ENCODE measurements at regions not wholly inside any gene's neighbourhood (a gene's known extent, or its start where the extent isn't known, plus 50 kb on each side); places are given as distances from the start of the nearest gene placed in this dataset.

DNA sequence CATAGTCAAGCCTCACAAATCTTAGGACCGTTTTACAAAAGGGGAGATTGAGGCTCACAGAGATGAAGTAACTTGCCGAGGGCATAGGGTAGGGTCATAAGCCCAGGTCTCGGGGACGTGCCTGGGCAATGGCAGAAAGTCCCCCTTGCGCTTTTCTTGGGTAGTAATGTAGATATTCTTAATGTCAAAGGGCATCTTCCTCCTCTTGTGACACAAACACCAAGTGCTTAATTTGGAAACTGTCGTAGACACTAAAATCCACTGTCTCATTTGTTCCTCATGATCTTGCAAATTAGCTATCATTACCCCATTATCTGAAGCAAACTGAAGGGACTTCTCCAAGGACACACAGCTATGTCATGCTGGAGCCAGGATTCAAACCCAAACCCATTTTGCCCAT, 180.8 kb downstream of the GAS1 start:
- Histone ChIP-seq H3K9ac (ENCODE audit: insufficient read depth, low read length) (no peak overlapping the region), H4K20me1 (ENCODE audit: control insufficient read depth, extremely low read depth, insufficient read depth, low read length) (no peaks in the 10 kb centered on the region), H3K9me3 (ENCODE audit: control insufficient read depth, insufficient read depth, low read depth, low read length) (no peaks in the 10 kb centered on the region), H3K4me3 (replicated peaks in 1 of 4; ENCODE audit: control extremely low read depth in 1 of 4, insufficient read depth in 1 of 4, low read depth in 3 of 4, low read length in 4 of 4) (no peak overlapping the region), H3K27me3 (ENCODE audit: control insufficient read depth, insufficient read depth, low read length) (peaks cover 2% of the 10 kb centered on the region), H3K27ac (ENCODE audit: insufficient read depth, low read length) (no peak overlapping the region), H3K4me2 (ENCODE audit: extremely low read depth, insufficient read depth, low read length) (no peak overlapping the region), H3K79me2 (ENCODE audit: control insufficient read depth, insufficient read depth, low read length) (no peaks in the 10 kb centered on the region), H3K4me1 (ENCODE audit: control insufficient read depth, extremely low read depth, insufficient read depth, low read length) (no peaks in the 10 kb centered on the region), H3K36me3 (ENCODE audit: control insufficient read depth, insufficient read depth, low read length) (no peaks in the 10 kb centered on the region), H2AFZ (ENCODE audit: low read length) (no peak overlapping the region)
- no peak for DNase-seq (ENCODE audit: low read depth in 2 of 2)
- no peak for TF ChIP-seq EZH2 (IDR thresholded peaks at IDR 0.05; ENCODE audit: low read length, missing control alignments)
- TF ChIP-seq, protein P1, sequence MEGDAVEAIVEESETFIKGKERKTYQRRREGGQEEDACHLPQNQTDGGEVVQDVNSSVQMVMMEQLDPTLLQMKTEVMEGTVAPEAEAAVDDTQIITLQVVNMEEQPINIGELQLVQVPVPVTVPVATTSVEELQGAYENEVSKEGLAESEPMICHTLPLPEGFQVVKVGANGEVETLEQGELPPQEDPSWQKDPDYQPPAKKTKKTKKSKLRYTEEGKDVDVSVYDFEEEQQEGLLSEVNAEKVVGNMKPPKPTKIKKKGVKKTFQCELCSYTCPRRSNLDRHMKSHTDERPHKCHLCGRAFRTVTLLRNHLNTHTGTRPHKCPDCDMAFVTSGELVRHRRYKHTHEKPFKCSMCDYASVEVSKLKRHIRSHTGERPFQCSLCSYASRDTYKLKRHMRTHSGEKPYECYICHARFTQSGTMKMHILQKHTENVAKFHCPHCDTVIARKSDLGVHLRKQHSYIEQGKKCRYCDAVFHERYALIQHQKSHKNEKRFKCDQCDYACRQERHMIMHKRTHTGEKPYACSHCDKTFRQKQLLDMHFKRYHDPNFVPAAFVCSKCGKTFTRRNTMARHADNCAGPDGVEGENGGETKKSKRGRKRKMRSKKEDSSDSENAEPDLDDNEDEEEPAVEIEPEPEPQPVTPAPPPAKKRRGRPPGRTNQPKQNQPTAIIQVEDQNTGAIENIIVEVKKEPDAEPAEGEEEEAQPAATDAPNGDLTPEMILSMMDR (conservative IDR thresholded peaks at IDR 0.05 in 1 of 2, IDR thresholded peaks at IDR 0.05 in 1 of 2; ENCODE audit: low read depth in 1 of 2, low read length in 2 of 2) = no peak

DNA sequence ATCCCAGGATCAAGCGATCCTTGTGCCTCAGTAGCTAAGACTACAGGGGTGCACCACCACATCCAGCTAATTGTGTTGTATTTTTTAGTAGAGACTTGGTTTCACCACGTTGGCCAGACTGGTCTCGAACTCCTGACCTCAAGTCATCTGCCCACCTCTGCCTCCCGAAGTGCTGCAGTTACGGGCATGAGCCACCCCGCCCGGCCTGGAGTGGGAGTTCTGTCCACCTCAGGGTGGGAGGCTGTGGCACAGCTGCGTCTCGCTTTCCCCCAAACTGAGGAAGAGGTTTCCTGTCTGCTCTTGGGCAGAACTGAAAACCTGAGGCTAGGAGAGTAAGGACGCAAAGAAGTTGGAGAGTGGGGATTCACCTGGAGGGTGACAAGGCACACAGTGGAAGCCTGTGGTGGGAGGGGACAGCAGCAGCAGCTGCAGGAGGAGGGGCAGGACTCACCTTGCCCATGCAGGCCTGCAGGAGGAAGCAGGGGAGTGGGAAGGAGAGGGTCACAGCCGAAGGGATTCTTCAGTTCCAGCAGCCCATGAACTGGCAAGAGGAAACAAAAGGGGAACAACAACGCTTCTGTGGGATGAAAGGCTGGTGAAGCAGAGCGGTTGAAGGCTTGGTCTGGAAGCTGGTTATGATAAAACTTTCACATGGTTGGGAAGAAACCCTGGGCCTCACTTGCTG, 181.4 kb downstream of the GAS1 start:
- Histone ChIP-seq H3K79me2 (ENCODE audit: control insufficient read depth, insufficient read depth, low read length) (no peaks in the 10 kb centered on the region), H3K9me3 (ENCODE audit: control insufficient read depth, insufficient read depth, low read depth, low read length) (no peaks in the 10 kb centered on the region), H3K27ac (ENCODE audit: insufficient read depth, low read length) (no peak overlapping the region), H3K36me3 (ENCODE audit: control insufficient read depth, insufficient read depth, low read length) (no peaks in the 10 kb centered on the region), H3K4me2 (ENCODE audit: extremely low read depth, insufficient read depth, low read length) (no peak overlapping the region), H3K27me3 (ENCODE audit: control insufficient read depth, insufficient read depth, low read length) (no peaks in the 10 kb centered on the region), H4K20me1 (ENCODE audit: control insufficient read depth, extremely low read depth, insufficient read depth, low read length) (no peaks in the 10 kb centered on the region), H3K4me1 (ENCODE audit: control insufficient read depth, extremely low read depth, insufficient read depth, low read length) (no peaks in the 10 kb centered on the region), H2AFZ (ENCODE audit: low read length) (no peak overlapping the region), H3K9ac (ENCODE audit: insufficient read depth, low read length) (no peak overlapping the region), H3K4me3 (replicated peaks in 1 of 4; ENCODE audit: control extremely low read depth in 1 of 4, insufficient read depth in 1 of 4, low read depth in 3 of 4, low read length in 4 of 4) (no peak overlapping the region)
- TF ChIP-seq, protein P1 (conservative IDR thresholded peaks at IDR 0.05 in 1 of 2, IDR thresholded peaks at IDR 0.05 in 1 of 2; ENCODE audit: low read depth in 1 of 2, low read length in 2 of 2) = no peak
- TF ChIP-seq EZH2 (IDR thresholded peaks at IDR 0.05; ENCODE audit: low read length, missing control alignments) = no peak
- no peak for DNase-seq (ENCODE audit: low read depth in 2 of 2)

DNA sequence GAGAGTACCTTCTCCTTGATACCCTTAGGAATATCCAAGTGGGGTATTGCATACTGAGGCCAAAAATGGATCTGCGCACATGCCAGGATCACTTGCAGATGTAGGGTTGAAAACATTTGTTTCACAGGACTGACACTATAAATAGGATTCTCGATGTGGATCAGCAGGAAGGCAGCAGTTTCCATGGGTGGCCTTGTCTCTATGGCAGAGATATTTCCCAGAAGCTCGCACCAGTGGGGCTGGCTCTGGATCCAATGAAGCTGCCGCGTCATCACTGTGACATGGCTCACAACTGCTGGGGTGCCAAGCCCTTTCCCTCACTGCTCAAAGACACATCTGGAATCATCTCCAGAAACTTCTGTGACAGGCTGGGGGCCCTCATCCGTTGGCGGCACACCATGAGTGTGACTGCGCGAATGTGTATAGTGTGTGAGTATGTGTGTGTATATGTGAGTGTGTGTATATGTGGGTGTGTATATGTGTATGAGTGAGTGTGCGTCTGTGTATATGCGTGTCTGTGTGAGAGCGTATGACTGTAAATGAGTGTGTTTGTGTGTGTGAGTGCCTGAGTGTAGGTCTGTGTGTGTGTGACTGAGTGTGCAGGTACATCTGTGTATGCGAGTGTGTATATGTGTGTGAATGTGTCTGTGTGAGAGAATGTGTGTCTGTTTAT, 182.5 kb downstream of the GAS1 start:
- no peaks in the 10 kb centered on the region for H3K27me3 ChIP-seq (ENCODE audit: control insufficient read depth, insufficient read depth, low read length)
- no peak overlapping the region for H3K4me3 ChIP-seq (replicated peaks in 1 of 4; ENCODE audit: control extremely low read depth in 1 of 4, insufficient read depth in 1 of 4, low read depth in 3 of 4, low read length in 4 of 4)
- DNase-seq (ENCODE audit: low read depth in 2 of 2) = no peak
- no peak overlapping the region for H3K27ac ChIP-seq (ENCODE audit: insufficient read depth, low read length)
- no peak overlapping the region for H3K4me2 ChIP-seq (ENCODE audit: extremely low read depth, insufficient read depth, low read length)
- TF ChIP-seq, protein P1 (conservative IDR thresholded peaks at IDR 0.05 in 1 of 2, IDR thresholded peaks at IDR 0.05 in 1 of 2; ENCODE audit: low read depth in 1 of 2, low read length in 2 of 2) = no peak
- no peak for TF ChIP-seq EZH2 (IDR thresholded peaks at IDR 0.05; ENCODE audit: low read length, missing control alignments)
- H3K9ac ChIP-seq (ENCODE audit: insufficient read depth, low read length) = no peak overlapping the region
- H3K79me2 ChIP-seq (ENCODE audit: control insufficient read depth, insufficient read depth, low read length) = no peaks in the 10 kb centered on the region
- H4K20me1 ChIP-seq (ENCODE audit: control insufficient read depth, extremely low read depth, insufficient read depth, low read length) = no peaks in the 10 kb centered on the region
- no peaks in the 10 kb centered on the region for H3K9me3 ChIP-seq (ENCODE audit: control insufficient read depth, insufficient read depth, low read depth, low read length)
- H3K4me1 ChIP-seq (ENCODE audit: control insufficient read depth, extremely low read depth, insufficient read depth, low read length) = no peaks in the 10 kb centered on the region
- no peak overlapping the region for H2AFZ ChIP-seq (ENCODE audit: low read length)
- H3K36me3 ChIP-seq (ENCODE audit: control insufficient read depth, insufficient read depth, low read length) = no peaks in the 10 kb centered on the region

Measured in fibroblast of lung (primary cell).